ENCODE measurements at regions not wholly inside any gene's neighbourhood (a gene's known extent, or its start where the extent isn't known, plus 50 kb on each side); places are given as distances from the start of the nearest gene placed in this dataset.
A peak's percentile ranks its signal among the peaks of the same experiment; 100 is the strongest.

- no peak for DNase-seq
These were observed 399.3 kb downstream of the AJAP1 start for GRCh38 chr1:5053744-5054143.

GRCh38 chr1:5029136-5029535 is 374.7 kb downstream of the AJAP1 start:
- DNase-seq = no peak

- no peak for DNase-seq
These were observed 357.8 kb downstream of the AJAP1 start for GRCh38 chr1:5012249-5012648.

GRCh38 chr1:5010656-5011055 is 356.2 kb downstream of the AJAP1 start:
- DNase-seq = no peak

- DNase-seq = no peak
These were observed 355.8 kb downstream of the AJAP1 start for GRCh38 chr1:5010236-5010635.

GRCh38 chr1:5009376-5010065 is 355.1 kb downstream of the AJAP1 start:
- DNase-seq = no peak

- DNase-seq = no peak
These were observed 350.8 kb downstream of the AJAP1 start for GRCh38 chr1:5005171-5005570.

GRCh38 chr1:5002676-5003075 is 348.3 kb downstream of the AJAP1 start:
- no peak for DNase-seq

GRCh38 chr1:5001466-5001865 is 347.1 kb downstream of the AJAP1 start:
- peak; percentile 1 for DNase-seq

- no peak for DNase-seq
These were observed 331.9 kb downstream of the AJAP1 start for GRCh38 chr1:4986306-4986705.

GRCh38 chr1:4984841-4985240 is 330.4 kb downstream of the AJAP1 start:
- no peak for DNase-seq

GRCh38 chr1:4980211-4980610 is 325.8 kb downstream of the AJAP1 start:
- no peak for DNase-seq

- DNase-seq = no peak
These were observed 324.4 kb downstream of the AJAP1 start for GRCh38 chr1:4978660-4979390.

- DNase-seq = no peak
These were observed 323.3 kb downstream of the AJAP1 start for GRCh38 chr1:4977701-4978100.

GRCh38 chr1:4976859-4977440 is 322.5 kb downstream of the AJAP1 start:
- DNase-seq = no peak

GRCh38 chr1:4975856-4976255 is 321.4 kb downstream of the AJAP1 start:
- no peak for DNase-seq

- DNase-seq = no peak
These were observed 320.7 kb downstream of the AJAP1 start for GRCh38 chr1:4974981-4975685.

GRCh38 chr1:4973341-4973740 is 318.9 kb downstream of the AJAP1 start:
- no peak for DNase-seq

GRCh38 chr1:4972761-4973320 is 318.4 kb downstream of the AJAP1 start:
- DNase-seq = no peak

- DNase-seq = no peak
These were observed 317.3 kb downstream of the AJAP1 start for GRCh38 chr1:4971666-4972065.

GRCh38 chr1:4970532-4970931 is 316.1 kb downstream of the AJAP1 start:
- no peak for DNase-seq

- no peak for DNase-seq
These were observed 315.2 kb downstream of the AJAP1 start for GRCh38 chr1:4969556-4970129.

All from OCI-M1 (cell line).